HCT116 (cell line): ENCODE measurements at regions not wholly inside any gene's neighbourhood (a gene's known extent, or its start where the extent isn't known, plus 50 kb on each side); places are given as distances from the start of the nearest gene placed in this dataset.

ENCODE experiments used
- ATAC-seq: fragments of 200-7000 bp; cut with Tn5 transposase; 2 replicates; pipeline ENCODE4 v1.9.1; 2020; ENCODE audit warnings: mild to moderate bottlenecking, moderate library complexity
- BruUV-seq: library from RNA; stranded (reverse); fragments of 400-500 nt; replicated peaks from 2 replicates; lab custom pipeline; 2021; lab: Mats Ljungman, UMichigan
- CTCF ChIA-PET: fragments of 300-600 bp; sonication (Branson Sonifier 250); formaldehyde crosslinking; loops from one replicate; lab custom pipeline; 2021; ENCODE audit warnings: antibody characterized with exemption; lab: Charles Lee
- POLR2A ChIA-PET: fragments of 300-600, 350-600 bp; sonication (Branson Sonifier 250); formaldehyde crosslinking; loops from one replicate; lab custom pipeline; 2021; ENCODE audit warnings: antibody characterized with exemption; lab: Charles Lee
- RAD21 ChIA-PET, 2 experiments: fragments of 300-600 bp; sonication (Branson Sonifier 250); formaldehyde crosslinking; loops; one replicate each; lab custom pipeline; 2023; ENCODE audit warnings: low total read pairs in 2 of 2; ENCODE audit not compliant: uncharacterized antibody in 2 of 2, unreplicated experiment in 2 of 2, low non-redundant PET in 1 of 2; lab: Charles Lee
- DNase-seq: peaks from one replicate; pipeline ENCODE4 v3.0.0-alpha.2; 2010; ENCODE audit warnings: low read depth, low spot score
- H2AFZ ChIP-seq: fragments of 200-600 bp; shearing (Covaris generic), sonication (generic); 2 replicates; pipeline ENCODE4 v1.6.1; 2017; ENCODE audit warnings: low read depth, mixed run types, mixed read lengths, antibody characterized with exemption, low read length; ENCODE audit not compliant: poor library complexity, severe bottlenecking
- H3K27ac ChIP-seq: 2 replicates; pipeline ENCODE4 v1.5.1; 2012; ENCODE audit warnings: low read depth, low read length
- H3K27me3 ChIP-seq: fragments of 200-600 bp; sonication (generic); 2 replicates; pipeline ENCODE4 v1.6.1; 2016; ENCODE audit warnings: mixed run types, low read length, mixed read lengths; ENCODE audit not compliant: insufficient read depth
- H3K36me3 ChIP-seq, 2 experiments: fragments of 200-500 bp in 1 of 2; fragments of 200-600 bp in 1 of 2; sonication (Bioruptor generic) in 1 of 2; sonication (generic) in 1 of 2; 2 replicates each; pipeline versions ENCODE4 v1.5.1 to v1.6.1; 2014 to 2016; ENCODE audit warnings: low read length in 2 of 2, inconsistent platforms in 1 of 2, mixed read lengths in 1 of 2, mixed run types in 1 of 2; ENCODE audit not compliant: insufficient read depth in 2 of 2, control insufficient read depth in 1 of 2
- H3K4me1 ChIP-seq, 2 experiments: fragments of 200-600 bp in 1 of 2; sonication (generic) in 1 of 2; 2 replicates each; pipeline versions ENCODE4 v1.5.1 to v1.6.1; 2012 to 2017; ENCODE audit warnings: low read length in 2 of 2, inconsistent platforms in 1 of 2, mild to moderate bottlenecking in 1 of 2, mixed read lengths in 1 of 2, mixed run types in 1 of 2, moderate library complexity in 1 of 2; ENCODE audit not compliant: insufficient read depth in 2 of 2, control insufficient read depth in 1 of 2
- H3K4me2 ChIP-seq: fragments of 200-600 bp; sonication (generic); 2 replicates; pipeline ENCODE4 v1.6.1; 2017; ENCODE audit warnings: mixed run types, low read length, mixed read lengths
- H3K4me3 ChIP-seq, 2 experiments: fragments of 200-600 bp in 1 of 2; sonication (generic) in 1 of 2; replicated peaks in 1 of 2; 2 replicates each; pipeline ENCODE4 v1.5.1; 2011 to 2016; ENCODE audit warnings: low read length in 2 of 2, control low read depth in 1 of 2, low read depth in 1 of 2, mild to moderate bottlenecking in 1 of 2, mixed read lengths in 1 of 2, mixed run types in 1 of 2
- H3K79me2 ChIP-seq: fragments of 200-600 bp; sonication (generic); 2 replicates; pipeline ENCODE4 v1.6.1; 2017; ENCODE audit warnings: mild to moderate bottlenecking, mixed run types, low read length, moderate library complexity, mixed read lengths; ENCODE audit not compliant: insufficient read depth
- H3K9ac ChIP-seq: fragments of 200-600 bp; sonication (generic); 2 replicates; pipeline ENCODE4 v1.6.1; 2016; ENCODE audit warnings: low read length, mixed read lengths
- H3K9me2 ChIP-seq: fragments of 200-600 bp; sonication (generic), shearing (Covaris generic); 2 replicates; pipeline ENCODE4 v1.6.1; 2017; ENCODE audit warnings: mixed run types, mild to moderate bottlenecking, moderate library complexity; ENCODE audit not compliant: insufficient read depth
- H3K9me3 ChIP-seq, 2 experiments: fragments of 200-500 bp in 1 of 2; fragments of 200-600 bp in 1 of 2; sonication (Bioruptor generic) in 1 of 2; sonication (generic) in 1 of 2; 2 replicates each; pipeline ENCODE4 v1.6.1; 2014 to 2017; ENCODE audit warnings: low read length in 2 of 2, mixed read lengths in 2 of 2, inconsistent platforms in 1 of 2, low read depth in 1 of 2, mild to moderate bottlenecking in 1 of 2, mixed run types in 1 of 2, moderate library complexity in 1 of 2; ENCODE audit not compliant: control insufficient read depth in 1 of 2, insufficient read depth in 1 of 2
- H4K20me1 ChIP-seq: fragments of 200-600 bp; sonication (generic), shearing (Covaris generic); 2 replicates; pipeline ENCODE4 v1.6.1; 2017; ENCODE audit warnings: mixed run types, mild to moderate bottlenecking, moderate library complexity; ENCODE audit not compliant: insufficient read depth
- ATF3 ChIP-seq: IDR thresholded peaks from 2 replicates; pipeline ENCODE4 v1.6.1; 2012
- CTCF ChIP-seq, 3 experiments: fragments of 200-600 bp in 1 of 3; sonication (generic) in 1 of 3; IDR thresholded peaks in 2 of 3; conservative IDR thresholded peaks in 1 of 3; 2 replicates each; pipeline ENCODE4 v1.5.1; 2012 to 2017; ENCODE audit warnings: low read depth in 2 of 3, low read length in 2 of 3, antibody characterized with exemption in 1 of 3, borderline replicate concordance in 1 of 3, control low read depth in 1 of 3, mild to moderate bottlenecking in 1 of 3, mixed read lengths in 1 of 3, mixed run types in 1 of 3, moderate library complexity in 1 of 3; ENCODE audit not compliant: insufficient read depth in 1 of 3
- EGR1 ChIP-seq: IDR thresholded peaks from 2 replicates; pipeline ENCODE4 v1.6.1; 2012; ENCODE audit warnings: low read depth
- ELF1 ChIP-seq: IDR thresholded peaks from 2 replicates; pipeline ENCODE4 v1.6.1; 2012; ENCODE audit warnings: low read depth, borderline replicate concordance
- EZH2 ChIP-seq: fragments of 200-600 bp; sonication (generic); IDR thresholded peaks from 2 replicates; pipeline ENCODE4 v1.6.1; 2017; ENCODE audit warnings: antibody characterized with exemption, mixed run types
- EZH2phosphoT487 ChIP-seq: fragments of 200-600 bp; IDR thresholded peaks from 2 replicates; pipeline ENCODE4 v1.6.1; 2018; ENCODE audit warnings: antibody characterized with exemption, borderline replicate concordance
- FOSL1 ChIP-seq: IDR thresholded peaks from 2 replicates; pipeline ENCODE4 v1.6.1; 2012; ENCODE audit warnings: low read depth
- JUND ChIP-seq: IDR thresholded peaks from 2 replicates; pipeline ENCODE4 v1.6.1; 2012
- REST ChIP-seq: IDR thresholded peaks from 2 replicates; pipeline ENCODE4 v1.6.1; 2012; ENCODE audit warnings: low read depth
- SIN3A ChIP-seq: IDR thresholded peaks from 2 replicates; pipeline ENCODE4 v1.6.1; 2012; ENCODE audit warnings: low read depth
- TCF7L2 ChIP-seq: IDR thresholded peaks from 2 replicates; pipeline ENCODE4 v1.7.0; 2011; ENCODE audit warnings: borderline replicate concordance, inconsistent platforms; ENCODE audit not compliant: insufficient read depth, insufficient read length; ENCODE audit errors: extremely low read depth
- ZBTB33 ChIP-seq: IDR thresholded peaks from 2 replicates; pipeline ENCODE4 v1.6.1; 2011; ENCODE audit warnings: mild to moderate bottlenecking, low read length, moderate library complexity; ENCODE audit not compliant: insufficient replicate concordance; ENCODE audit errors: extremely low read depth
- ZFX ChIP-seq: fragments of 450-650 bp; IDR thresholded peaks from 2 replicates; pipeline ENCODE4 v1.6.1; 2017
- intact Hi-C: fragments of 100-400 bp; cut with micrococcal nuclease; formaldehyde crosslinking; loops from 2 replicates; pipeline ENCODE4 v1.10.0; 2022

GRCh38 chr5:107778647-107779046, 107.9 kb upstream of the EFNA5 start:
- Histone ChIP-seq H3K4me3 (no peak overlapping the region), H3K27ac (no peak overlapping the region)
- TF ChIP-seq EGR1 (no peak), FOSL1 (no peak), EZH2 (no peak), ATF3 (no peak), ZFX (no peak), EZH2phosphoT487 (no peak), CTCF (IDR thresholded peaks at IDR 0.05 in 2 of 3, conservative IDR thresholded peaks at IDR 0.05 in 1 of 3; ENCODE audit: borderline replicate concordance in 1 of 3, insufficient read depth in 1 of 3, low read depth in 2 of 3, low read length in 2 of 3) (no peak), JUND (no peak), REST (no peak), SIN3A (no peak), ELF1 (no peak), TCF7L2 (no peak), ZBTB33 (no peak)
- TF ChIP-seq, all 23 proteins: peak for 0
- ATAC-seq = no peak
- no peaks in the 10 kb centered on the region; the same call in 1 of the 2 replicates for H3K27me3 ChIP-seq
- ChIA-PET POLR2A (no interaction called here), CTCF (no interaction called here), RAD21 (no interaction called here)
- H3K36me3 ChIP-seq = no peaks in the 10 kb centered on the region
- H3K4me2 ChIP-seq = no peak overlapping the region
- no peak overlapping the region for H2AFZ ChIP-seq
- DNase-seq = no peak
- no peaks in the 10 kb centered on the region for H3K79me2 ChIP-seq
- no TSS peak for BruUV-seq
- H3K9me2 ChIP-seq = no peaks in the 10 kb centered on the region
- no peaks in the 10 kb centered on the region for H3K4me1 ChIP-seq
- no peak overlapping the region for H3K9ac ChIP-seq
- H3K9me3 ChIP-seq = no peaks in the 10 kb centered on the region
- intact Hi-C loops = no loop called here
- no peaks in the 10 kb centered on the region for H4K20me1 ChIP-seq
